WTC11 (cell line): ENCODE measurements at regions not wholly inside any gene's neighbourhood (a gene's known extent, or its start where the extent isn't known, plus 50 kb on each side); places are given as distances from the start of the nearest gene placed in this dataset.

ENCODE experiments used
- ATF2 ChIP-seq: sonication (generic); formaldehyde crosslinking; IDR thresholded peaks from 2 replicates; pipeline ENCODE4 v1.8.1; 2022; ENCODE audit warnings: low read depth, missing genetic modification reagents, borderline replicate concordance
- CTCF ChIP-seq: fragments of 200-600 bp; IDR thresholded peaks from 2 replicates; pipeline ENCODE4 v1.8.0; 2022; ENCODE audit warnings: antibody characterized with exemption
- IRF1 ChIP-seq: sonication (generic); formaldehyde crosslinking; IDR thresholded peaks from 2 replicates; pipeline ENCODE4 v1.8.0; 2023; ENCODE audit warnings: missing genetic modification reagents
- MYBL2 ChIP-seq: sonication (generic); formaldehyde crosslinking; IDR thresholded peaks from 2 replicates; pipeline ENCODE4 v1.8.1; 2023; ENCODE audit warnings: mild to moderate bottlenecking, moderate library complexity, missing genetic modification reagents
- USF1 ChIP-seq: sonication (generic); formaldehyde crosslinking; IDR thresholded peaks from 2 replicates; pipeline ENCODE4 v1.8.0; 2022; ENCODE audit warnings: mild to moderate bottlenecking, missing genetic modification reagents
- ZNF121 ChIP-seq: sonication (generic); formaldehyde crosslinking; IDR thresholded peaks from 2 replicates; pipeline ENCODE4 v1.8.0; 2023; ENCODE audit warnings: missing genetic modification reagents
- ZNF263 ChIP-seq: sonication (generic); formaldehyde crosslinking; IDR thresholded peaks from 2 replicates; pipeline ENCODE4 v1.8.1; 2022; ENCODE audit warnings: low read depth, mild to moderate bottlenecking, moderate library complexity, missing genetic modification reagents
- ZNF423 ChIP-seq: fragments of 250-450 bp; sonication (Bioruptor Pico); IDR thresholded peaks from 2 replicates; pipeline ENCODE4 v2.1.2; 2022; ENCODE audit warnings: mild to moderate bottlenecking, moderate library complexity
- ZNF532 ChIP-seq: fragments of 250-450 bp; sonication (Bioruptor Pico); IDR thresholded peaks from 2 replicates; pipeline ENCODE4 v1.9.0; 2021; ENCODE audit warnings: mild to moderate bottlenecking, borderline replicate concordance

- TF ChIP-seq CTCF (no peak), ZNF121 (CRISPR knock-in tag) (no peak), IRF1 (CRISPR knock-in tag) (no peak), USF1 (CRISPR knock-in tag) (no peak), ZNF532 (no peak), ZNF423 (no peak), MYBL2 (CRISPR knock-in tag) (no peak), ATF2 (CRISPR knock-in tag) (no peak), ZNF263 (CRISPR knock-in tag) (no peak)
These were observed 84.4 kb upstream of the DCN start for GRCh38 chr12:91267039-91267438.
